GM21423 (cell line): ENCODE measurements at regions not wholly inside any gene's neighbourhood (a gene's known extent, or its start where the extent isn't known, plus 50 kb on each side); places are given as distances from the start of the nearest gene placed in this dataset.
"Not testable (repeated sequence)": the region's sequence is repeated elsewhere in the genome, so short reads cannot be mapped to it uniquely, and the experiment has no call there.

Experiments used
- ATAC-seq: cut with Tn5 transposase; IDR thresholded peaks from one replicate; pipeline ENCODE4 v1.9.1; 2021; ENCODE audit warnings: mild to moderate bottlenecking, moderate library complexity; ENCODE audit not compliant: unreplicated experiment

DNA sequence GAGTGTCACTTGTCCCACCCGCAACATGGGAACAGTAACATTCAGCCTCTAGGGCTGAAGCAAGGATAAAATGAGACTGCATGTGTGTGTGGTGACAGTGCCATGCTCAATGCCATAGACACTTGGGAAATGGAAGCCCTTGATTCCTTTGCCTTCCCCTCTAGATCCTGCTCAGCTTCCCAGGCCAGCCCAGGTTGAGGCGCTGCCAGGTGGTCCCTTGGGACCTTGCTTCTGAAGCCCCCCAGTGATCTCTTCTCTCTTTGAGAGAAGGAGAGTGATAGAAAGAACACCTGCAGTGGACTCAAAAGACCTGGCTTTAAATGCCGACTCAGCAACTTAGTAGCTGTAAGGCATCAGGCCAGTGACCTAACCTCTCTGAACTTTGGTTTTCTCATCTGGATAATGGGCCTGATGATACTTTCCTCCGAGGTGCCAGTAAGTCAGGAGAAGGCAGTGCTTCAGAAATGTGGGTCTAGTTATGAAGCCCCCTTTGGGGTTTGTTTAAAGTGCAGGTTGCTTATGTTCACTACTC, 144.5 kb downstream of the RPLP1 start:
- ATAC-seq: no peak

DNA sequence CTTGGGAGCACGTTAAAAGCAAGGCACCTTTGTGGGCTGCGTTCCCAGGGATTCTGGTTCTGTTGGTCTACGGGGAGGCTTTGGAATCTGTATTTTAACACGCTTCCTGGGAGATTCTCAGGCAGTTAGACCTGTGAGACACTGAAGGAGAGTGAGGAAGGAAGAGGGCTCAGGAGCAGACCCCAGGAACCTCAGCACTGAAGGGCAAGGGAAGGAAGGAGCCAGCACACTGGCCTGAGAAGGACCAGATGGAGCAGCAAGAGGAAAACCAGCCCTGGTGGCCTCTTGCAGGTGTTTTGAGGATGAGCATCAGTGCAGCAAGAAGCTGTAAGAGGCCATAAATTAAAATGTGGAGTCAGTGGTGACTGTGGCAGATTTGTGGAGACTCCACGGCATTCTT, 146.7 kb downstream of the RPLP1 start:
- ATAC-seq: no peak

DNA sequence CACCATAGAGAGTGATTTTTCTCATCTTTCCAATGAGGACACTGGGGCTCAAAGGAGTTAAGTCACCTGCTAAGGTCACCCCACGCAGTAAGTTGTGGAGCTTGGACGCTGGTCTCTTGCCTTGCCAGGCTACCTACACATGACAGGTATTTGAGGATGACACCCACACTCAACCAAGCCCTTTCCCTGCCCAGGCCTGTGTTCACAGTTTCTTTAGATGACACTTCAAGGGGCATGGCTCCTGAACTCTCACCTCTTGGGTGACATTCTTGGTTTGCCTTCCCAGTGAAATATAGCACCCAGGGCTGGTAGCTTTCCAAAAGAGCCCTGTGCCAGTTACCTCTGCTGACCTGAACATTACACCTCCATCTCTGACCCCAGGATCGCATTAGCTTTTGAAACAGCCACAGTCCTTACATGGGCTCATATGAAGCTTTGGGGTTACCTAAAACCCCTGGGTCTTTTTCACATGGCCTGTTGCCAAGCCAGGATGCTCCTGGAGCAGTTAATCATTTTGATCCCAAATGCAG, 148.0 kb downstream of the RPLP1 start:
- ATAC-seq: no peak

DNA sequence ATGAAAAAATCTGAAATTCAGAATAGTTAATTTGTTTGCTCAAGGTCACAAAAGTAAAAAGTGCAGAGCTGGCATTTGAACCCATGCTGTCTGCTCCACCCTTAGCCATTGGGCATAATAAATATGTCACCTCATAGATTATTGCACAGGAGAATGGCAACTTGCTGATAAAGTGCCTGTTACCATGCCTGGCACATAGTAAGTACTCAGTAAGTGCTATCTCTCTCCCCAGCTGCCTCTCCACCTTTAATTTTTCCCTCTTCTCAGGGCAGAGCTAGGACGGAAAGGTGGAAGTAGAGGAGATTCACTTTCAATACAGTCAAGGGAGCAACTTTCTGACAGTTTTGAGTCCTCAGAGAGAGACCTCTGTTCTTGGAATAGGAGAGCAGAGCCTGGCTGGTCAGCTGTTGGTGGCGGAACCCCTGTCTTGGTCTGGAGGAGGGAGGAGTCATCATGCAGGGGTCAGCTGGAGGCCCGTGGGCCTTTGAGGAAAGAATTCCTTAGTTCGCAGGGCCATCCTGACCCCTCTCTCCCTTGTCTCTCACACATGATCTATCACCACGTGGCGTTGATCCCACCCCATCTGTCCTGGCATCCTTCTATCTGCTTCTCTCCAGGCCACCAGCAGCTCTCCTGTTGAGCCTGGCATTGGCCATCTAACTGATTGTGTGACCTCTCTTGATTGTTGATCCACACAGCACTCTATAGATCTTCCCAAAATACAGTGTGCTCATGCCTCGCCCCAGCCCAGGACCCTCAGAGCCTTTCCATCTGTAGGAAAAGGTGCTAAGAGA, 149.3 kb downstream of the RPLP1 start:
- no peak for ATAC-seq

DNA sequence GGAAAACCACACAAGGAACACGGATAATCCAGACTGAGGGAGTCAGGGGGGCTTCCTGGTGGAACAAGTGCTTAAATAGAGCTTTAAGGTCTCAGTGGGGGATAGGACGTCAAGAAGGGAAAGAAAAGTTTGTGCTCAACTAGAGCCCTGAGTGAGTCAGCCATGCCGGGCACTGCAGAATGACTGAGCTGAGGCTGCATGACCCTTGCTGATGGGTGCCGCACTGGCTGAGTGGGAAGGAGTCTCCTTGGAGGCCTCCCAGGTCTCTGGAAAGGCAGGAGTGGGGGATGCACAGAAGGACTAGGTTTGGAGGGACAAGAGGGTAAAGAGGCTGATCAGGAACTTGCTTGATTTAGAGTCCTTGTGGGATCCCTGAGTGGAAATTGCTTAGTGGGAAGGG, 150.3 kb downstream of the RPLP1 start:
- no peak for ATAC-seq

DNA sequence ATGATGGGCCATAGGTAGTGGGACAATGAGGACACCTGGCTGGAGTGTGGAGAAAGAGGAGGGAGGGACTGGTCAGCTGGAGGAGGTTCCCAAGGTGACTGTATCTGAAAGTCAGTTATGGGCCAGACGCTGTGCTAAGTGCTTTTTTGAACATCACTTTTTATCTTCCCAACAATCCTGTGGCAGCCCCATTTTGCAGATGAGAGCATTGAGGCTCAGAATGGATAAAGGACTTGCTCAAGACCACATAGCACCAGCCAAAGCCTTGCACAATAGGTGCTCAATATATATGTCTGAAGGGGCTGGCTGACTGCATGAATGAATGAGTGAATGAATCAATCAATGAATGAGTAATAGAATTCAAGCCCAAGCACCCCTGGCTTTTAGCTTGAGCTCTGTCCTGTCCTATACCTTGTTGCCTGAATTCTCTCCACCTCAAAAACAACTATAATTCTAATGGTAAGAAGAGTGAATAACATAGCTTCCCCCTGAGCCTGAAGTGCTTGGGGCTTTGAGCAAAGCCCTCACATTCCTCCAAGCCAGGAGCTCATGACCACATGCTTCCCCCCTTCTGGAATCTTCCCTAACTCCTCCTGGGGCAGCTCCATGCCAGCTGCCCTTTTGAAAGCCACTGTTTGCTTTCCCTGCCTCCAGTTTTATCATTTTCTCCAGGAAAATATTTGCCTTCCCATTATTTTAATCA, 150.9 kb downstream of the RPLP1 start:
- no peak for ATAC-seq

DNA sequence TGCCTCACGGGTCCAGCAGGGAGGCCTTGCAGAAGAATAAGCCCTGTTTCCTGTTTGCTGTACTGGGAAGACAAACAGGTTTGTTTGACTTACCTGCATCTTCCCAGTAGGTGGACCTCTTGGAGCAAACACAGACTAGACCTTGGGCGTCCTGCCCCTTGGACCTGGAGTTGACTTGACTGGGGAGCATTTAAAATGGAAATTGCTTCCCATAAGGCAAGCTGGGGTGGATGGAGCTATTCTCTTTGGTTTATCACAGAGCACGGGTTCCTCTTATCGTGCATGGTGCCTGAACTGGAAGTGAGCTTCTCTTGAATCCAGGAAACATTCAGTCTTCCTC, 151.4 kb downstream of the RPLP1 start:
- ATAC-seq: no peak

DNA sequence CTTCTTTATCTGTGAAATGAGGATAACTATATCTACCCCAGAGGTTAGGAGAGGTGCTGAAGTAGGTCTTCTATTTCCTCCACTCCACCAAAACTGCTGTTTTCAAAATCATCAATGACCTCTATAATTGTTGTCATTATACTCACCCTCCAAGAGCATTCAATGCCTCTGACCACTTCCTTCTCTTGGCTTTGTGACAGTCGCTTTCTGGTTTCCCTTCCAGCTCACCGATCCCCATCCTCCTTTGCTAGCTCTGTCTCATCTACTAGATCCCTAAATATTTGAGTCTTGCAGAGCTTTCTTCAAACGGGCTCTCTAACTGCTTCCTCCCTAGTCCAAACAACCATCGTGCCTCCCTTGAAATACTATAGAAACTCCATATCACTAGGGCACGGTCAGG, 153.5 kb downstream of the RPLP1 start:
- ATAC-seq: no peak

DNA sequence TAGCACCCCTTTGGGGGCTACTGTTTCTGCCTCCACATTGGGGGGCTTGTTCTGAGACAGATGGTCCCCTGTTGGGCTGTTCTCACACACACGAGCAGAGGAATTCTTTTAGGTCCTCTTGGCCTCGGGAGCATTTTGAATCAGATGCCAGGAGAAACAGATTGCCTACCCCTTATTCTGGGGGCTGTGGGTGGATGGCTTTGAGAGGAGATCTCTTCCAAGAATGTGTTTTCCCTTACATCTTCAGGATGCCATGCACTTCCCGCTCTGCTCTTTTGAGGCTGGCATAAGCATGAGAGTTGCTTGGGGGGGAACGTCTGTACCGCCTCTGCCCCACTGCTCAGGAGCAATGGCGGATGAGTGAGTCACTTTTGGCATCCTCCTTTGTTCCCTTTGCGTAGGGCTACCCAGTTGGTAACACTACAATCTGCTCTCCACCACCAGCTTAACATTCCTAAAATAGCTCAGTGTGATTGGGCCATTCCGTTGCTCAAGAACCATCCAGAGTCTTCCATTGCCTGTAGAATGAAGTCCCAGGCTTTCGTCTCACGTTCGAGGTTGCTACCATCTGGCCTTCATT, 154.4 kb downstream of the RPLP1 start:
- ATAC-seq: no peak

DNA sequence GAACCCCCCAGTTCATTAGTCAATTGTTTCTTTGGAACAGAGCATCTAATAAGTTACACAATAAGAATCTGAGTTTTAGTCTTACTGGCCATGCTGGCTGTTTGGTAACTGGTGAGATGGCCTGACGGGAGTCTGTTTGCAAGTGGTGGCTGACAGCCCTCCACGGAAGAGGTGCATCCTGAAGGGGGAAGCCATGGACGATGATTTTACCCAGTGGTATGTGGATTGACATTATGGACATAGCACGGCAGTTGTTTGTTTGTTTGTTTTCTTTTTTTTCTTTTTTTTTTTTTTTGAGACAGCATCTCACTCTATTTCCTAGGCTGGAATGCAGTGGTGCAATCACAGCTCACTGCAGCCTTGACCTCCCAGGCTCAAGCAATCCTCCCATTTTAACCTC, 156.0 kb downstream of the RPLP1 start:
- no peak for ATAC-seq

DNA sequence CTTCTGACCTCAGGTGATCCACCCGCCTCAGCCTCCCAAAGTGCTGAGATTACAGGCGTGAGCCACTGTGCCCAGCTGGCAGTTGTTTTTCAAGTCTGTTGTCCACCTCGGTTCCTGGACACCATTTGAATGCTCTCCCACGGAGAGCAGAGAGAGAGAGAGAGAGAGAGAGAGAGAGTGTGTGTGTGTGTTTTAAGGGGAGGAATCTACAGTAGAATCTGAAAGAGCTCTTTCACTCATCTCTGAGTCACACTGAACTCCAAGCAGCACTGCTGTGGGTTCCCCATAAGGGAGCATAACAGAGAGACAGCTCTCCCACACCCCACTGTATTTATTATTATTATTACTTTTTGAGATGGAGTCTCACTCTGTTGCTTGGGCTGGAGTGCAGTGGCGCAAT, 156.6 kb downstream of the RPLP1 start:
- no peak for ATAC-seq

DNA sequence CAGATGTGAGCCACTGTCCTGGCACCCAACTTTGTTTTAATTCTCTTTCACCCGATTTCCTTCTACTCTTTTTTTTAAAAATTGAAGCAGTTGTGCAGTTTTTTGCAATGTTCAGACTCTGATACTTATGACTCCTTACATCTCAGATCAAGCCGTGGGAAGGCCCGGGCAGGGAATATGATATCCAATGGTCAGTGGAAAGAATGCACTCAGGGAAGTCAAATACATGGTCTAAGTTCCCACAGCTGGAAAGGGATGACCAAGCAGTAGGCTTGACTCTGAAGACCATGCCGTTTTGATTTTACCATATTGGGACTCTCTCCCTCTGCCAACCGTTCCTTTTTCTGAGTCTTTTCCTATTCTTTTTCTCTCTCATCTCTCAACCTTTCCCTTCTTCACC, 157.2 kb downstream of the RPLP1 start:
- no peak for ATAC-seq

DNA sequence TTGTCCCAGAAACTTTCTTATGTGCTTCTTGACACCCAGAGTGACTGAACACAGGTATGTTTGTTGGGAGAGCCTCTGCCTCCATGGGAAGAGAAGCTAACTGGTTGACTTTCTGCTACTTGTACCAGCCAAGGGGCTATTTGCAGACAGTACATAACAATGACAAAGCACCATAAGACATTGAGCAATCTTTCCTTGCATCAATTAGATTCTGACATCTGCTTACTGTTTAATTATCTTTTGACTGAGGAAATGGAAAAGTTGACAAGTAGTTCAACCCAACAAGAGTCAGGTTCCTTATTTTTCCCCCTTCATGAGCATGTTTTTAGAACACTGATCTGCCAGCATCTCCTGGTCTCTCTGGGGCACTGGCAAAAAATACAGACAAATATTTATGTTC, 157.7 kb downstream of the RPLP1 start:
- no peak for ATAC-seq

DNA sequence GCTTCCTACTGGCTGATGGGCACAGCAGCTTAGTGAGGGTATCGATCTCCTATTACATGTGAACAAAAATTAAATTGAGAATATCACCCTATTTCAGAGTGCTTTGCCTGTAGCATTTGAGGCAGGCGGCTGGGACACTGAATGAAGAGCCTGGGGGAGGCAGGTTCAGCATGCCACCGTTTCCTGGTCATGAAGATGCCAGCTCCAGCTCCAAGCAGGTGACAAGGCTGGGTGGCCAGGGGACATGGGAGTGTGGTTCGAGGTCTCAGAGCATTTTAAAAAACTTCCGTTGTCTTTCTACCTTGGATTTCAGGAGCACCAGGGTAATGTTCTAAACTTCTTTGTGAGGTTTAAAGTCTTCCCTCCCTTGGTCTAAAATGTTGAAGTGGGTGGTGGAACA, 158.2 kb downstream of the RPLP1 start:
- ATAC-seq: no peak

DNA sequence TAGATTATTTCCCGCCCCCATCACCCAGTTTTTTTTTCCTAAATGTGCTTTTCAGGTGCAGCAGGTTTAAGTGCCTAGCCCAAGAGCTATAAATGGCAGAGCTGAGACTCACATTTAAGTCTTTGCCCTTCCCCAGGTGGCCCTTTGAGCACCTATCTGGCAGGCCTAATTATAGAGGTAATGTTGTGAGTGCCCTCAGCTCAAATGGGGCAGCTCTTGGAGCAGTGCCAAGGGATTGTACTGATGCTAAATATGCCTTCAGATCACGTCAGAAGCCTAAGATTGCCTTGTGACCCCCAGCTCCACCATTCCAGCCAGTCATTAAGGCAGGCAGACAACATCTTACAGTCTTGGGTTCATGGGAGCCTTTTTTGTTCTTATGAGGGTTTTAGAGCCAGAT, 159.5 kb downstream of the RPLP1 start:
- no peak for ATAC-seq

DNA sequence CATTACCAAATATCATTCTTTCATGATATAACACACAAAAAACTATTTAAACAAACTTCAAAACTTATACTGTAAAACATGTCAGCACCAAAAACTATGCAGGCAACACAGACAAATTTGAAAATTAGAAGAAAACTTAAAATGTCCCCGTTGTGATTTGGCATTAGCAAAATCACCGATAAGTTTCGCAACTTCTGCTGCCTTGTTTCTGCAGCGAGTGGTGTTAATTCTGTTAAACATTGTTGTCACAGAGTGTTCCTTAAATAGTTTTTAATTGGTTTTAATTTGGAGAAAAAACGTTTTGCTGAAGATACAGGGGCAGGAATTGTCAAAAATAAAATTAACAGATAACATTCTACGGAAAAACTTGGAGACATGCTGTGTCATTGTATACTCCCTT, 160.6 kb downstream of the RPLP1 start:
- ATAC-seq: no peak

DNA sequence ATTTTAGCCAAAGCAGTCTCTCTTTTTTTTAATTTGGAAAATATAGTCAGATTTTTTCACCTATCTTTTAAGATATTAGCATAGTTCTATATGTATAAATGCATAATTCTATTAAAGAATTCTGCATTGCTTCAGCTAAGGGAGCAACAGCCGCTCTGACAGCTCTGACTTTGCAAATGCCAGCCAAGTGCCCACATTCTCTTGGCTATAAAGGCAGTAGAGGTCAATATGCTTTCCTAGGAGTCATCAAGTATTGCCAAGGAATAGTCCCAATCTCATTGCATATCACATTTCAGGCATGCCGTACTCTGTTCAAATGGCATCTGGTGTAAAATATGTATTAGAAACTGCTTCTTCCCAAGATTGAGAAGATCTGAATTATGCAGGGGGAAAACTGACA, 161.4 kb downstream of the RPLP1 start:
- no peak for ATAC-seq

DNA sequence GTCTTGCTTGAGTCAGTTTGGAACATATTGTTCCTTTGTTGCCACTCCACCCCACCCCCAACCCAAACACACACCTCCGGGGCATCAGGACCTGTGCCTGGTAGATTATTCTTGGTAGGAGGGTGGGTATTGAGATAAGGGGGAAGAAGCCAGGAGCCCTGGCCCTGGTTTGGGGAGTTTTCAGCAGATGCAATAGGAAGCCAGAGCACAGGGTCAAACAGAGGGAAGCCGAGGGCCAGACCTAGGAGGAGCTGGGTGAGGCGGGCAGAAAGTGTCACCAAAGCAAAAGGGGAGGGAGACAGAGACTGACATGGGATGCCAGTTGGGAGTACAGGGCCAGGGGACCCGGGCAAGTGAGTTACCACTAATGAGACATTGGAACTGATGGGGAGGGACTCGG, 163.1 kb downstream of the RPLP1 start:
- ATAC-seq: no peak

DNA sequence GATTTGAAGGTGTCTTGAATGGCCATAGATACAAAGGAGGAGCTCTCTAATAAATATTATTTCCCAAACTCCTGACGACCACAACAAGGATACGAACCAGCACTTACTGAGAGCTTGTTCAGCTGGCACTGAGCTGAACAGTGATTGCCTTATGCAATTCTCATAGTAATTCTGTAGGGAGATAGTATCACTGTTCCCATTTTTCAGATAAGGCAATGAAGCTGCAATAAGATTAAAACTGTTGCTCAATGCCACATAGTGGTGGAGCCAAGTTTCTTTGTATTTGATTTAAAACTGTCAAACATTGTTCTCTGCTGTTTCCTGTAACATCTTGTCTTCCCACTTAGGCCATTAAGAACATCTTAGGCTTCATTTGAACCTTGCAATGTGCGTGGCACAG, 163.9 kb downstream of the RPLP1 start:
- no peak for ATAC-seq

DNA sequence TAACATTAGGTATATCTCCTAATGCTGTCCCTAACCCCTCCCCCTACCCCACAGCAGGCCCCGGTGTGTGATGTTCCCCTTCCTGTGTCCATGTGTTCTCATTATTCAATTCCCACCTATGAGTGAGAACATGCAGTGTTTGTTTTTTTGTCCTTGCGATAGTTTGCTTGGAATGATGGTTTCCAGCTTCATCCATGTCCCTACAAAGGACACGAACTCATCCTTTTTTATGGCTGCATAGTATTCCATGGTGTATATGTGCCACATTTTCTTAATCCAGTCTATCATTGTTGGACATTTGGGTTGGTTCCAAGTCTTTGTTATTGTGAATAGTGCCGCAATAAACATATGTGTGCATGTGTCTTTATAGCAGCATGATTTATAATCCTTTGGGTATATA, 164.5 kb downstream of the RPLP1 start:
- ATAC-seq: not testable (repeated sequence)

DNA sequence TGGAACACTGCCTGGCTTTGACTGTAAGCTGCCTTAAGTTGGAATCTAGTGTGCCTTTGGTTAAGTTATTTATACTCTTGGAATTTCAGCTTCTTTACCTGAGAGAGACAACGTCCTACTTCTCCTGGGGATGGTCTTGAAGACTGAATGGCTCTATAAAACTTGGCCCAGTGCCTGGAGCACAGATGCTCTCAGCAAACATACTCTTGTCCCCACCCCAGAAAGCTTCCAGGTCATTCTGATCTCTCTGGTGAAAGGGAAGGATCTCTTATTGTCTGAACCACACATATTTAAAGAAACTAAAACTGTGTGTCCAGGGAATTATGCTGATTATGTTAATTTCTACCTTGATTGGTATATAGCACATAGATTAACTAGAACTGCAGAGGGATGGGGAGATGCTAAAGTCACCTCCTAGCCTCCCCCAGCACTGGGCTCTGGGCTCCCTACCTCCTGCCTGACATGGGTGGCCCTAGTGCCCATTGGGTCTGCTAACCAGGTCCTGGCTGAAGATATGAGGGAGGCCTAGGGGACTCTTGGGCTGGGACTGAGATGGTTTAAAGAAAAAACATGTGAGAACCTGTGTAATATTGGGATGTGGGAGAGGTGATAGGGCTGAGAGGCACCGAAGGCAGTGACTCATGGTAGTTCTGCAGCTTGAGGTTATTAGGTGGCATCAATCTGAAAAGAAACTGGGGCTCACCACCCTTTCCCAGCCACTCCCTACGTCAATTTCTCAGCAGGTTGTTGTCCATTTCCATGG, 171.0 kb downstream of the RPLP1 start:
- no peak for ATAC-seq
